IPS-NIHi7 (cell line): ENCODE measurements at regions not wholly inside any gene's neighbourhood (a gene's known extent, or its start where the extent isn't known, plus 50 kb on each side); places are given as distances from the start of the nearest gene placed in this dataset.

ENCODE experiments used
- DNase-seq: peaks from one replicate; pipeline ENCODE4 v3.0.0; 2012; ENCODE audit warnings: mixed read lengths; ENCODE audit errors: extremely low spot score

DNA sequence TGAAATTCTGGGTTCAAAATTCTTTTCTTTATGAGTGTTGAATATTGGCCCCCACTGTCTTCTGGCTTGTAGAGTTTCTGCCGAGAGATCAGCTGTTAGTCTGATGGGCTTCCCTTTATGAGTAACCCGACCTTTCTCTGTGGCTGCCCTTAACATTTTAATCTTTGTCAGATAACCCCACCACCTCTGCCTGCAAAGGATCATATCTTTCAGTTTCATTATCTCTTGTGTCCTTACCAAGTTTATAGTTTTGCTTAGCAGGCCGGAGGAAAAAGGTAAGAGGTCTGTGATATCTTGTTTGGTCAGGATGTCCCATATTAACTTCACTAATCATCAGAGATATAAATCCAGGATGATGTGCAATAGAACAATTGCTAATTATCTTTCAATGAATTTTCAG is 970.2 kb upstream of the TYRP1 start:
- no peak for DNase-seq

- no peak for DNase-seq
Measured at GRCh38 chr9:11726659-11727058, 966.5 kb upstream of the TYRP1 start.

DNA sequence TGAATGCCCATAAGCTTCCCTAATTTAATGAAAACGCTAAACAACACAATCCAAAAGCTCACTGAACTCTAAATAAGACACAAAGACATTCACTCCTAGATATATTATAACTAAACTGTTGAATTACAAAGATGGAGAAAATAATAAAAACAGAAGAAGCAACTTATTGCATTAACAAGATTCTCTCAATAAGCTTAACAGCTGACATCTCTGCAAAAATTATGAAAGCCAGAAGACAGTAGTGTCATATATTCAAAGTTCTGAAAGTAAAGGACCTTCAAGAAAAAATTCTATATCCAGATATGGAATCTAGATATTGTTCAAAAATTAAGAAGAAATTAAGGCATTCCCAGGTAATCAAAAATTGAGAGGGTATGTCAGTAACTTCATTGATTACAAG is 957.8 kb upstream of the TYRP1 start:
- no peak for DNase-seq

GRCh38 chr9:11742471-11742870 is 950.7 kb upstream of the TYRP1 start:
- DNase-seq = no peak

- no peak for DNase-seq
Measured at GRCh38 chr9:11743356-11743755, 949.8 kb upstream of the TYRP1 start.

GRCh38 chr9:11749396-11749795 is 943.8 kb upstream of the TYRP1 start:
- no peak for DNase-seq

DNA sequence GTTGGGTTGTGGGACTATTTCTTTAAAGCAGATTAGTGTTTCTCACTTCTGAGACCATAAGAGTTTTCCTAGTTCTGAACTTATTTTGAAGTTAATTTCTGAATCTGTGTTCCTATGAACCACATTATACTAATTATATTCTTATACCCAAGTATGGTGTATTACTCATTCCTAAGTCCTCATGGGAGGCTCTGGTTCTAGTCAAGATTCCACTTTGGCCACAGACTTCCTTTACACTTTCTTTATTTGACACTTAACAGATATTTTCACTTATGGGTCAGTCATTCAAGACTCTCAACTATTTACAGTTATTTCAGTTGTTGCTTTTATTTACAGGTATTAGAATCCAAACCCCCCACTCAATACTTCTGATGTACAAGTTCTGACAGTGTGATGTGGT is 937.2 kb upstream of the TYRP1 start:
- no peak for DNase-seq

- no peak for DNase-seq
Measured at GRCh38 chr9:11757408-11757807, 935.8 kb upstream of the TYRP1 start.

- DNase-seq = no peak
Measured at GRCh38 chr9:11758016-11758415, 935.2 kb upstream of the TYRP1 start.

GRCh38 chr9:11779971-11780370 is 913.2 kb upstream of the TYRP1 start:
- no peak for DNase-seq

DNA sequence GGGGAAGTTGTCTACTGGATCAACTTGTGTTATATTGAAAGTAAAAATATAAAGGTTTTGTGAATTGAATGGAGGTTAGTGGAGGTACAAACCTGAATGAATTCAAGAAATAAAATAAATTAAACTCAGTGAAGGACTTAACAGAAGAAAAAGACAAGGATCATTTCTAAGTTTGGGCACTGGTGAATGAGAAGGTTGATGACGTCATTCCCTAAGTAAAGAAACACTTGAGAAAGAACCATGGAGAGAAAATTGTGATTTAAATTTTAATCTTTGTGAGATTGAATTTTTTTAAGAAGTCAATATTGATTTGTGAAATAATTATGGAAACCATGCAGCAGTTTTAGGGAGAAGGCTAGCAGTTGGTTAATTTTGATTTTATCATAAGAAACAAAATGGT is 900.3 kb upstream of the TYRP1 start:
- no peak for DNase-seq

DNA sequence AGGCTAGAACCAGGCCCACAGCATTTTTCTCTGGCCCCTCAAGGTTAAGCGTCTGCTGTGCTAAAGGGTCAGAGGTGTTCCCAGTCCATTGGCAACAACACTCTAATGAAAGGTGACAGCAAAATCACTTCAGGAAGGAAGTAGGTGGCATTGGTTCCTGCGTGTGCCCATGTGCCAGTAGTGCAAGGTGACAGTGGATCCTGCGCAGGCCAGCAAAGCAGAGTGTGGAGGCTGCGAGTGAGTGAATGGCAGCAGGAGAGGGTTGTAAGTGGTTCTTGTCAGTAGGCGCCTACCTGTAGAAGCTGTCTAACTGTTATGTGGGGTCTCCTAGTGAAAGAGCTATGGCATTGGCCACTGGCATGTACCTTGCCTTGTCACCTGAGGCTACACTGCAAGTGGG is 898.2 kb upstream of the TYRP1 start:
- DNase-seq = no peak

DNA sequence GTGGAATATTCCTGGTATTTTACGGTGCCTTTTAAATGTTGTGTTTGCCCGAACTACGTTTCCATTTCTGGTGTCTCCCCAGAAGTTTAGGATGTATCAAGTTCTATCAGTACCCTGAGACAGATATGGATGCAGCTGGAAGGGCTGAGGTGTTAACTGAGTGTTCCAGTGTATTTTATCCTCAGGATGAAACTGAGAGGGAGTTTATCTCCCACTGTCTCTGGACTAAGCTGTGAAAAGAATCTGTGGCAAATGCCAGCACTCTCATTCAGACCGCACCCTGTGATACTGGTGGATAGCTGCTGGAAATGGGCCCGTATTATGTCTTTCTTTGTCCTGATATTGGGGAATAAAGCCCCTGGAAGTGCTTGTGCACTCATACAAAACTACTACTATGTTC is 887.2 kb upstream of the TYRP1 start:
- DNase-seq = no peak

- DNase-seq = no peak
Measured at GRCh38 chr9:11821306-11821975, 871.7 kb upstream of the TYRP1 start.

GRCh38 chr9:11828201-11828600 is 865.0 kb upstream of the TYRP1 start:
- DNase-seq = no peak

- no peak for DNase-seq
Measured at GRCh38 chr9:11833056-11833455, 860.1 kb upstream of the TYRP1 start.

GRCh38 chr9:11868795-11869194 is 824.4 kb upstream of the TYRP1 start:
- no peak for DNase-seq

GRCh38 chr9:11871852-11872251 is 821.3 kb upstream of the TYRP1 start:
- DNase-seq = no peak

GRCh38 chr9:11872471-11872870 is 820.7 kb upstream of the TYRP1 start:
- DNase-seq = no peak

GRCh38 chr9:11874414-11874813 is 818.8 kb upstream of the TYRP1 start:
- no peak for DNase-seq

GRCh38 chr9:11892401-11892800 is 800.8 kb upstream of the TYRP1 start:
- no peak for DNase-seq

DNA sequence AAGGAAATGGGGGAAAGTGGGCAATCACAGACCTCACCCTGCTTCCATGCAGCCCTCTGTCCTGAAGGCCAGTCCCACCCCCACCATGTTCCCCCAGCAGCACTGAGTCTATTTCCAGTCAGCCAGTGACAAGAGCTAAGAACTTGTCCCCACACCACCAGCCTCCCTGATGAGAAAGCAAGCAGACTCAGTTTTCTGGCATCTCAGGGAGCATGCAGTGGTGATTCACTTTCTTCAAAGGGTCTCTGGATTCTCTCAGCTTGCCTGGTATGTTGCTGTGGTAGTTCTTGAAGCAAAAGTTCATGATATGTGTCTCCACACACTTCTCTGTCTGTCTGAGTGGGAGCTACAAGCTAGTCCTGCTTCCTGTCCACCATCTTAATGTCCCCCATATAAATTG is 799.9 kb upstream of the TYRP1 start:
- DNase-seq = no peak

- DNase-seq = no peak
Measured at GRCh38 chr9:11894136-11894535, 799.0 kb upstream of the TYRP1 start.

- DNase-seq = no peak
Measured at GRCh38 chr9:11902610-11903009, 790.6 kb upstream of the TYRP1 start.
